ENCODE measurements at regions not wholly inside any gene's neighbourhood (a gene's known extent, or its start where the extent isn't known, plus 50 kb on each side); places are given as distances from the start of the nearest gene placed in this dataset.

- Histone ChIP-seq H3K4me3 (replicated peaks in 1 of 3; ENCODE audit: insufficient read depth in 1 of 3, low read depth in 1 of 3, low read length in 3 of 3) (no peak overlapping the region), H3K9me3 (replicated peaks; ENCODE audit: control insufficient read depth, insufficient read depth, low read length) (no peaks in the 10 kb centered on the region), H3K9me1 (replicated peaks; ENCODE audit: control insufficient read depth, extremely low read depth, insufficient read depth, low read length) (no peaks in the 10 kb centered on the region), H3K79me2 (ENCODE audit: control insufficient read depth, insufficient read depth, low read length) (no peaks in the 10 kb centered on the region), H3K4me1 (ENCODE audit: control insufficient read depth, extremely low read depth, insufficient read depth, low read length) (no peaks in the 10 kb centered on the region), H2AFZ (ENCODE audit: low read depth, low read length) (no peak overlapping the region), H3K27ac (ENCODE audit: insufficient read depth, low read depth, low read length) (no peak overlapping the region), H4K20me1 (replicated peaks; ENCODE audit: control insufficient read depth, extremely low read depth, insufficient read depth, low read length) (no peaks in the 10 kb centered on the region), H3K36me3 (ENCODE audit: control insufficient read depth in 2 of 2, extremely low read depth in 1 of 2, insufficient read depth in 2 of 2, low read length in 2 of 2) (no peaks in the 10 kb centered on the region), H3K27me3 (ENCODE audit: control insufficient read depth in 2 of 2, insufficient read depth in 2 of 2, low read length in 2 of 2) (no peaks in the 10 kb centered on the region), H3K9ac (replicated peaks; ENCODE audit: extremely low read depth, insufficient read depth, low read length) (no peak overlapping the region), H3K4me2 (ENCODE audit: insufficient read depth, low read length) (no peak overlapping the region)
- ChIA-PET POLR2A (no interaction called here), CTCF (interaction anchor here (1.1 kb wide), 1 partner anchor 13 kb away, joined by 3 read pairs; no protein-coding TSS in a partner anchor)
- DNase-seq (ENCODE audit: low read depth, low spot score) (no peak), FAIRE-seq (no peak)
- dilution Hi-C loops (cut with MboI; ENCODE audit: extremely low pct_ligation_motif_present, low sequenced_read_pairs) (no loop called here), intact Hi-C loops (cut with micrococcal nuclease) (no loop called here)
- no TSS peak for BruUV-seq (replicated peaks)
- no peak for TF ChIP-seq POLR2AphosphoS5 (IDR thresholded peaks at IDR 0.05; ENCODE audit: insufficient read depth, low read depth, low read length)
- no peak for TF ChIP-seq EZH2 (IDR thresholded peaks at IDR 0.05; ENCODE audit: borderline replicate concordance, low read depth, low read length, severe bottlenecking)
- no peak for TF ChIP-seq CTCF (IDR thresholded peaks at IDR 0.05; ENCODE audit: extremely low read depth in 1 of 2, insufficient read depth in 1 of 2, low read depth in 1 of 2, low read length in 2 of 2)
- no peak for TF ChIP-seq JUN (IDR thresholded peaks at IDR 0.05; ENCODE audit: borderline replicate concordance, insufficient read depth, insufficient read length, low read depth)
- no peak for TF ChIP-seq GATA2 (IDR thresholded peaks at IDR 0.05; ENCODE audit: insufficient read depth, insufficient read length, low read depth, low read length)
- no peak for TF ChIP-seq POLR2A (IDR thresholded peaks at IDR 0.05; ENCODE audit: low read depth, low read length)
Observed at GRCh38 chr7:155877167-155877566, 64.9 kb upstream of the SHH start.

GRCh38 chr7:155874411-155874810 is 62.1 kb upstream of the SHH start:
- Histone ChIP-seq H3K4me1 (ENCODE audit: control insufficient read depth, extremely low read depth, insufficient read depth, low read length) (no peaks in the 10 kb centered on the region), H3K9ac (replicated peaks; ENCODE audit: extremely low read depth, insufficient read depth, low read length) (no peak overlapping the region), H3K4me3 (replicated peaks in 1 of 3; ENCODE audit: insufficient read depth in 1 of 3, low read depth in 1 of 3, low read length in 3 of 3) (no peak overlapping the region), H3K27me3 (ENCODE audit: control insufficient read depth in 2 of 2, insufficient read depth in 2 of 2, low read length in 2 of 2) (no peaks in the 10 kb centered on the region), H2AFZ (ENCODE audit: low read depth, low read length) (no peak overlapping the region), H3K4me2 (ENCODE audit: insufficient read depth, low read length) (no peak overlapping the region), H4K20me1 (replicated peaks; ENCODE audit: control insufficient read depth, extremely low read depth, insufficient read depth, low read length) (no peaks in the 10 kb centered on the region), H3K27ac (ENCODE audit: insufficient read depth, low read depth, low read length) (no peak overlapping the region), H3K9me1 (replicated peaks; ENCODE audit: control insufficient read depth, extremely low read depth, insufficient read depth, low read length) (no peaks in the 10 kb centered on the region), H3K79me2 (ENCODE audit: control insufficient read depth, insufficient read depth, low read length) (no peaks in the 10 kb centered on the region), H3K36me3 (ENCODE audit: control insufficient read depth in 2 of 2, extremely low read depth in 1 of 2, insufficient read depth in 2 of 2, low read length in 2 of 2) (no peaks in the 10 kb centered on the region), H3K9me3 (replicated peaks; ENCODE audit: control insufficient read depth, insufficient read depth, low read length) (no peaks in the 10 kb centered on the region)
- BruUV-seq (replicated peaks), result no TSS peak
- dilution Hi-C loops (cut with MboI; ENCODE audit: extremely low pct_ligation_motif_present, low sequenced_read_pairs), result no loop called here
- ChIA-PET POLR2A (no interaction called here), CTCF (no interaction called here)
- intact Hi-C loops (cut with micrococcal nuclease), result no loop called here
- no peak for TF ChIP-seq MAX (IDR thresholded peaks at IDR 0.05; ENCODE audit: insufficient read depth, insufficient read length)
- TF ChIP-seq FOS (IDR thresholded peaks at IDR 0.05; ENCODE audit: borderline replicate concordance, insufficient read depth, low read length), result no peak
- TF ChIP-seq POLR2AphosphoS5 (IDR thresholded peaks at IDR 0.05; ENCODE audit: insufficient read depth, low read depth, low read length), result no peak
- no peak for TF ChIP-seq CTCF (IDR thresholded peaks at IDR 0.05; ENCODE audit: extremely low read depth in 1 of 2, insufficient read depth in 1 of 2, low read depth in 1 of 2, low read length in 2 of 2)
- TF ChIP-seq MYC (IDR thresholded peaks at IDR 0.05; ENCODE audit: low read depth, low read length), result no peak
- DNase-seq (ENCODE audit: low read depth, low spot score) (no peak), FAIRE-seq (no peak)
